ENCODE measurements at regions not wholly inside any gene's neighbourhood (a gene's known extent, or its start where the extent isn't known, plus 50 kb on each side); places are given as distances from the start of the nearest gene placed in this dataset.

DNA sequence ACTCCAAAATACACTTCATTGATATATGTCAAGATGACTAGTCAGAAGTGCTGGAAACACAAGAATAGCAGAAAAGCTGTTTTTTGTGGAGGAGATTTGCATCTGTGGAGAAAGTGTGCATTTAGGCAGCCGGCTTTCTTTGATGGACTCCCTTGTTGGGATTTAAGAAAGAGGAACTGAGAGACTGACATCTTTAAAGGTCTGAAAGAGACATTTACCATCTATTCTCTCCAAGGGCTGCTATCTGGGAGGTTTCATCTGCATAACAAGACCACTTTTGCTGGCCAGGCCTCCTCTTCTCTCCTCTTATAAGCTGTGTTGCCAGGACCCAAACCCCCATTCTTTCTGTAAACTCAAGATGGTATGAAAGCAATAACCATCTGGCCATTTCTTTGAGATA, 1065.0 kb downstream of the NLGN4X start:
- Histone ChIP-seq H3K9me1 (ENCODE audit: insufficient read depth, low read length) (no peaks in the 10 kb centered on the region), H2BK20ac (ENCODE audit: low read depth, low read length) (no peak overlapping the region), H3K27ac (ENCODE audit: insufficient read depth, low read length) (no peak overlapping the region), H2BK120ac (ENCODE audit: low read depth, low read length) (no peak overlapping the region), H2BK5ac (ENCODE audit: low read depth, low read length, poor library complexity, severe bottlenecking) (no peak overlapping the region), H2AK5ac (ENCODE audit: low read depth, low read length) (no peak overlapping the region), H3K4ac (ENCODE audit: low read depth, low read length) (no peak overlapping the region), H4K5ac (ENCODE audit: low read depth, low read length) (no peak overlapping the region), H3K9me3 (ENCODE audit: control insufficient read depth, insufficient read depth, low read length) (peaks cover 7% of the 10 kb centered on the region), H3K14ac (replicated peaks; ENCODE audit: low read depth, low read length) (no peak overlapping the region), H3K4me1 (ENCODE audit: control insufficient read depth, insufficient read depth, low read length) (no peaks in the 10 kb centered on the region), H3K18ac (ENCODE audit: low read depth, low read length) (no peak overlapping the region), H3K4me2 (ENCODE audit: low read depth, low read length) (no peak overlapping the region), H3K56ac (ENCODE audit: extremely low read depth, insufficient read depth, low read length) (no peak overlapping the region), H3K4me3 (ENCODE audit: insufficient read depth, low read depth, low read length) (no peak overlapping the region), H2AFZ (replicated peaks; ENCODE audit: low read length, poor library complexity) (no peak overlapping the region), H3K23ac (ENCODE audit: low read depth, low read length) (no peak overlapping the region), H4K8ac (ENCODE audit: low read depth in 2 of 2, low read length in 2 of 2) (no peak overlapping the region), H2AK9ac (replicated peaks; ENCODE audit: low read depth, low read length, poor library complexity) (no peak overlapping the region), H3K79me1 (ENCODE audit: low read depth in 1 of 2, low read length in 2 of 2) (no peaks in the 10 kb centered on the region), H3K9ac (ENCODE audit: low read depth, low read length) (no peak overlapping the region), H3K36me3 (ENCODE audit: control insufficient read depth, insufficient read depth, low read length) (no peaks in the 10 kb centered on the region), H2BK15ac (ENCODE audit: low read depth, low read length) (no peak overlapping the region), H3K27me3 (ENCODE audit: control insufficient read depth, insufficient read depth, low read length) (no peaks in the 10 kb centered on the region), H4K20me1 (ENCODE audit: insufficient read depth, low read length) (no peaks in the 10 kb centered on the region), H4K91ac (ENCODE audit: insufficient read depth, low read depth, low read length) (no peak overlapping the region)
- BruUV-seq (replicated peaks) = no TSS peak
- WGBS, 2 experiments (ENCODE audit: extremely low coverage in 2 of 2, insufficient read length in 1 of 2) = no CpG with 5 or more reads among the region's 1 CpG
- no peak for ATAC-seq (ENCODE audit: low read depth)
- POLR2A ChIA-PET (ENCODE audit: unreplicated experiment) = no interaction called here
- TF ChIP-seq RFX5 (IDR thresholded peaks at IDR 0.05; ENCODE audit: low read depth, low read length) (no peak), CTCF (conservative IDR thresholded peaks at IDR 0.05; ENCODE audit: low read depth, low read length) (no peak)
- dilution Hi-C loops (cut with HindIII; ENCODE audit: low sequenced_read_pairs, unreplicated experiment) = no loop called here
- in situ Hi-C loops (cut with MboI; ENCODE audit: low sequenced_read_pairs) = no loop called here
- CTCF ChIA-PET = no interaction called here
- DNase-seq = no peak
- intact Hi-C loops (cut with micrococcal nuclease) = no loop called here

Data from IMR-90 (cell line).